ENCODE measurements at regions not wholly inside any gene's neighbourhood (a gene's known extent, or its start where the extent isn't known, plus 50 kb on each side); places are given as distances from the start of the nearest gene placed in this dataset.
A peak's percentile ranks its signal among the peaks of the same experiment; 100 is the strongest.

GRCh38 chr9:18235181-18235908 lies 238.6 kb upstream of the ADAMTSL1 start:
- no peak for DNase-seq

DNA sequence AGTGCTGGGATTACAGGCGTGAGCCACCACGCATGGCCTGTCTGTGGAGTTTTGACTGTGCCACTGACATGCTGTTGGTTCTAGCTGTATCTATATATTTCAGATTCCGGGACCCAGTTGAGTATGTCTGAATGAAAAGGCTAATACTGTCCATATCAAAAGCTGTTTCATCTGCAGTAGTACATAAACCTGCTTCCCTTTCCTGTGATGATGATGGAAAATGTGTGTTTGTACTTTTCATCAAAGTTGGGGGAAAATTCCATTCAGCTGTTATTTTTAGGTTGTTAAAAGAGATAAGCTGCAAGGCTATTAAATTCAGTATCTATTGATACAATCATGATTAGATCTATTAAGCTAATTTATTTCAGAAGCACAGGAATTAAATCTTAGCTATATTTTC lies 237.6 kb upstream of the ADAMTSL1 start:
- no peak for DNase-seq

DNA sequence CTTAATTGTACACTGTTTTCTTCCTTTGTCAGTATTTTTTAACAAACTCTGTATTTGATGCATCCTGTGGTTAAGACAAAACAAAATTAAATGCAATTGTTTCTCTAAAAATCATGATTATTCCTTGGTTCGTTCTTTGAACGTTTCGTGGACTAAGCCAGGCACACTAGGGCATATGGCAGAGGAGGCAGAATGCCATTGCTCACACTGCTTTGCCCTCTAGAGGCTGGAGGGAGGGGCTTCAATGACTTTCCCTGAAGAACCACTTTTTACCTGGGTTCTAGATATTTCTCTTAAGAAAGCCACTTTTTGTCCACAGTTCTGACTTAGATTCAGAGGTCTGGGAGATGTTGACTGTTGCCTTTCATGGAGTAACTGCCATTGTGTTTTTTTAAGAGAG lies 236.2 kb upstream of the ADAMTSL1 start:
- DNase-seq = no peak

DNA sequence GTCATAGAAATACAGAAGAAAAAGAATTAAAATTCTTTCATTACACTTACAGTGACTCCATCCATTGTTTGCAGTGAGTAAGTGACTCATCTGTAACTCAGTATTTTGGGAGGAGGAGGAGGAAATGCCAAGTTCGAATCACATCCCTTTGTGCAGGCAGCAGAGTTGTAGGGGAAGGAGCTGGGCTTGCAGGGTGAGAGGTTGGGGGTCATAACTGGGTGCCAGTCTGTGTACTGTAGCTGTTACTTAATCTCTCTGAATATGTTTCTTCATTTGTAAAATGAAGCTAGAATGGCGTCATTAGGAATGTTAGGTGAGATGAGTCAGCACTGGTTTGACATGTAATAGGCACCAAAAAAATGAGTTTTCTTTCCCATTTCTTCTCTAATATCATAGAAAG lies 235.7 kb upstream of the ADAMTSL1 start:
- no peak for DNase-seq

DNA sequence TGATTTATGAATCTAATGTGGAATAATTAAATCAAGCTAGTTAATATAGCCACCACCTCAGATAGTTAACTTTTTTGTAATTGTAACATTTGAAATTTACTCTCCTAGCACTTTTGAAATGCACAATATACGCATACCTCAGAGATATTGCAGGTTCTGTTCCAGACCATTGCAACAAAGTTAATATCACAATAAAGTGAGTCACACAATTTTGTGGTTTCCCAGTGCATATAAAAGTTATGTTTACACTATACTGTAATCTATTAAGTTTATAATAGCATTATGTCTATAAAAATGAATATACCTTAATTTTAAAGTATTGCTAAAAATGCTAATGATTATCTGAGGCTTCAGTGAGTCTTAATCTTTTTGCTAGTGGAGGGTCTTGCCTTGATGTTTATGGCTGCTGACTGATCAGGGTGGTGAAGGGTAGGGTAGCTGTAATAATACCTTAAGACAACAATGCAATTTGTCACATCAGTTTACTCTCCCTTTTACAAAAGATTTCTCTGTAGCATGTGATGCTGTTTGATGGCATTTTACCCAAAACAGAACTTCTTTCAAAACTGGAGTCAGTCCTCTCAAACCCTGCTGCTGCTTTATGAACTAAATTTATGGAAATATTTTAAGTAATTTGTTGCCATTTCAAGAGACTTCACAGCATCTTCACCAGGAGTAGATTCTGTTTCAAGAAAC lies 235.1 kb upstream of the ADAMTSL1 start:
- no peak for DNase-seq

- DNase-seq = no peak
Observed at GRCh38 chr9:18240213-18240612, 233.7 kb upstream of the ADAMTSL1 start.

GRCh38 chr9:18245911-18246310 lies 228.0 kb upstream of the ADAMTSL1 start:
- DNase-seq = no peak

- DNase-seq = no peak
Observed at GRCh38 chr9:18250053-18250452, 223.9 kb upstream of the ADAMTSL1 start.

GRCh38 chr9:18253950-18254349 lies 220.0 kb upstream of the ADAMTSL1 start:
- DNase-seq = no peak

- DNase-seq = peak; percentile 44
Observed at GRCh38 chr9:18255158-18255629, 218.8 kb upstream of the ADAMTSL1 start.

DNA sequence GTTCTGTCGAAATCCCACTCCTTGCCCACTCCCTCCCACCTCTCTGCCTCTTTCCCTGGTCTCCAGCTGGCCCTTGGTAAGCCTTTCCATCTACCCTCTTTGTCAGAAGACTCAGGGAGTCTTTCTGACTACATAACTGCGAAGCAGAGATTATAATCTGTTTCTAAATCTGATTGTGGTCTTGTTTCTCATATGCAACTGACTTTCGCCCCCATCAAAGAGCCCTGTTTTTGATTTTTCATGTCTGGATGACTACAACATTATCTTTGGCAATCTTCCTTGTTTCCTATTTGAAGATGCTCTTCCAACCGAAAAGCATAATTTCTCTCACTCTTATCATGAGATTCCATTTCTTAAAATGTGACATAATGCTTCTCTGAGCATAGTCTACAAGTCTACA lies 218.2 kb upstream of the ADAMTSL1 start:
- DNase-seq = no peak

DNA sequence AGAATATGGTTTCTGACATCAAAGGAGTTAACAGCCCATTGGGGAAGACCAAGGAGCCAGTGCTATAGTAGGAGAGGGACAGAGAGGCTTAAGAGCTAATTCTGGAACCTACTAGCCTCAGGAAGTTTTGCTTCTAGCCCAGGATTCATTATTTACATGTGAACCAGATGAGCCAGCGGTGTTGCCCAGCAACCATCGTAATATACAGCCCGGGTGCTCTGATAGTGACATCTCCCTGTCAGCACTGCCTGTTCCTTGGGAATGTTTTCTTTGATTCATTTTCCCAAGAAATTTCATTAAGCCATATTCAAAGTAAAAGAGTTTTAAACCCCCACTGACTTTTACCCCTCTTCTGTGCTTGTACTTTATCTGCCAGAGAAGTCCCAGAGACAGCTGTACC lies 217.4 kb upstream of the ADAMTSL1 start:
- DNase-seq = no peak

DNA sequence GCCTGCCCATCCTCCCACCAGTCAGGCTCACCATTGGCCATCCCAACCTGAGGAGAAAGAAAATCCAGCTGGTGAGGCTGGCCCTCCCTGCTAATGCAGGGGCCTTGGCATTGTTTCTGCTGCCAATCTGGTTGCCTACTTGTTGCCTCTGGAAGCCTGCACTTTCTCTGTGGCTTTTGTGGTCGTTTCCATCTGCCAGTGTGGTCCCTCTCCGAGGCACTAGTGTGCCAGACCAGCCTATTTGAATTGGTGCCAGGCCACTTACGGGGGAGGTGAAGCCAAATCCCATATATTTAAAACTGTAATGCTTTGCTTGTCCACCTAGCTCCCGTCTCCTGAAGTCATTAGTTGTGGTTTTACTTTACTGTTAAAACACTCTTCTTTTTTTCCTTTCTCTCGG lies 213.4 kb upstream of the ADAMTSL1 start:
- DNase-seq = no peak

DNA sequence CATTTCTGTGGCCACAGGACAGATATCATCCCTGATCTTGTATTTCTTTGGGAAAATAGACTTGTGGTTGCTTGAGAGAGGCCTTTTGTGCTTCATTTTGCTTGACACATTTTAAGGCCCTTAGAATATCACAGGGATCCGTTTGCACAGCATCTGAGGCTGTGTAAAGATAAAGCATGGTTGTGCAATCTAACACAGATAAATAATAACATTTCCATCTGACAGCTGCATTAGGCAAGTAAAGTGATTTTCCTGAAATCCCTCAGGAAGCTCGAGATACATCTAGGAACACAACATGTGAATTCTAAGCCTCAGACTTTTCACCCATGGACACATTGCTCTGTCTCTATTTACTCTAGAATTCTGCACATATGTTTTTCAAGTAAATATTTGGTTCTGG lies 212.8 kb upstream of the ADAMTSL1 start:
- no peak for DNase-seq

DNA sequence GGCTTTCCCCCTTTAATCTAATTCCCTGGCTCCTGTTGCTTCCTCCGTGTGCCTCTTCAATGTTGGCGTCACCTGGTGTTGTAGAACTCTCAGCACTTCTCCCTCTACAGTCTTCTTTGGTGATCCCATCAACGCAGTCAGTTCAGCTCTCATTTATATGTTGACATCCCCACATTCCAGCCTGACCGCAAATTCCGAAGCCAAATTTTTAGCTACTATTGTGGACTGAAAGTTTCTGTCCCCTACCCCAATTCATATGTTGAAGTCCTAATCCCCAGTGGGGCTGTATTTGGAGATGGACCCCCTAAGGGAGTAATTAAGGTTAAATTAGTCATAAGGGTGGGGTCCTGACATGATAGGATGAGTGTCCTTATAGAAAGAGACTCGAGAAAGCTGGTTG lies 210.6 kb upstream of the ADAMTSL1 start:
- no peak for DNase-seq

DNA sequence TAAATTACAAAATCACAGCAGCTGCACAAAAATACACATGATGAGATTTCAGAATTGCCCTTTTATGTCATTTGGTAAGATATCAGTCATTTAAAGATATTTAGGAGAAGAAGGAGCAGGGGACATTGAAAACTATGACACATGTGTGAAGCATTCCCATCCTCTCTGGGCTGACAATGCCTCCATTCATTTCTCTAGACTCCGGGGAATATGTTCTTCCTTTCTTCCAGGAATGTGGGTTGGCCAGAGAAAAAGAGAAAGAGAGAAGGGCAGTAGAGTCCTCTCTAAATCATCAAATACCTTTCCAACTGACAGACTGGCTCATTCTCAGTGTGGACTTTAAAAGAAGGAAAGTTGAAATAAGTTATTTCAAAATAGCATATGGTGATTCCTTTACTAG lies 205.6 kb upstream of the ADAMTSL1 start:
- DNase-seq = no peak

DNA sequence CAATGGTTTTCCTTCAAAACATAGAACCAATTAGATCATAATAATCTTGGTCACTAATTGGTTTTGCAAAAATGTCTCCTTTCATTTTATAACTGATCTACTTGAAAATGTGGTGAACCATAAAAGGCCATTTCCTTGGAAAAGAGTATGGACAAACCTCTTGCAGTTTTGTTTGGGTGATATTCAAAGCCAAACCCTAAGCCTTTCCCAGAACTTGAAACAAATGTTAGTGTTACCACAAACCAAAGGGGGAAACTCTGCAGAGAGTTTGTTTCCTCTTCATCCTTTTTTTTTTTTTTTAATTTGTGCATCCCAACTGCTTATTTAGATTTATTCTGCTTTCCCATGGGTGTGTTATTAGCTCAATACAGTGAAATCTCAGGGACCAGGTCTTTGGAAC lies 204.4 kb upstream of the ADAMTSL1 start:
- DNase-seq = no peak

DNA sequence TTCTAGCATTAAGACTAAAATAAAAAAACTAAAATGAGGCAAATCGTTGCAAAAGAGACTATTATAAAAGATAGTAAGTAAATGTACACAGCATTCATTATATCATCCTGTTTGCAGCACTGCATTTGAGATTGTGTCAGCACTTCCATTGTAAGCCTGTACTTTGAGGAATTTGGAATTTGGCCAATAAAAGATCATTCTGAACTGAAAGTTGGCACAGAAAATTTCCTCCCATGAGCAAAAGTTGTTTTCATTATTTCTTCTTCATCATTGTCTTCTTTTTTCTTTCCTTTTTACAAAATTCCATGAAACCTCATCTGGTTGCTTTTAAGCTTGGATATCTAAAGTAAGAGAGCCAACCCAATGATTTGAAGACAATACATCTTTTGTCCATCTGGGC lies 199.3 kb upstream of the ADAMTSL1 start:
- no peak for DNase-seq

- DNase-seq = no peak
Observed at GRCh38 chr9:18275313-18275990, 198.5 kb upstream of the ADAMTSL1 start.

GRCh38 chr9:18281291-18281690 lies 192.7 kb upstream of the ADAMTSL1 start:
- DNase-seq = no peak

GRCh38 chr9:18294229-18294628 lies 179.7 kb upstream of the ADAMTSL1 start:
- no peak for DNase-seq

GRCh38 chr9:18296702-18297055 lies 177.3 kb upstream of the ADAMTSL1 start:
- DNase-seq = no peak

- DNase-seq = no peak
Observed at GRCh38 chr9:18297056-18297841, 176.7 kb upstream of the ADAMTSL1 start.
